NB4 (cell line): ENCODE measurements at regions not wholly inside any gene's neighbourhood (a gene's known extent, or its start where the extent isn't known, plus 50 kb on each side); places are given as distances from the start of the nearest gene placed in this dataset.

ENCODE experiments used
- DNase-seq: peaks from one replicate; pipeline ENCODE4 v3.0.0; 2010; ENCODE audit warnings: low read depth
- H3K4me3 ChIP-seq: one replicate; pipeline ENCODE4 v1.5.1; 2011; ENCODE audit warnings: mild to moderate bottlenecking, low read depth, low read length, moderate library complexity
- CTCF ChIP-seq: IDR thresholded peaks from one replicate; pipeline ENCODE4 v1.5.1; 2012; ENCODE audit warnings: low read depth, low read length
- MYC ChIP-seq: IDR thresholded peaks from 2 replicates; pipeline ENCODE4 v1.6.1; 2011; ENCODE audit warnings: low read depth, low read length
- POLR2A ChIP-seq: IDR thresholded peaks from 2 replicates; pipeline ENCODE4 v1.6.1; 2011; ENCODE audit warnings: mild to moderate bottlenecking; ENCODE audit not compliant: insufficient read length; ENCODE audit errors: extremely low read depth
- TF ChIP-seq, protein P1 (sequence below): IDR thresholded peaks from 2 replicates; pipeline ENCODE4 v1.6.1; 2011; ENCODE audit warnings: low read depth, low read length

GRCh38 chr5:98489021-98489420 is 284.4 kb upstream of the RGMB start:
- H3K4me3 ChIP-seq, result no peak overlapping the region
- TF ChIP-seq, protein P1, sequence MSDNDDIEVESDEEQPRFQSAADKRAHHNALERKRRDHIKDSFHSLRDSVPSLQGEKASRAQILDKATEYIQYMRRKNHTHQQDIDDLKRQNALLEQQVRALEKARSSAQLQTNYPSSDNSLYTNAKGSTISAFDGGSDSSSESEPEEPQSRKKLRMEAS, result no peak
- TF ChIP-seq MYC, result no peak
- no peak for TF ChIP-seq CTCF
- no peak for TF ChIP-seq POLR2A
- DNase-seq, result no peak

GRCh38 chr5:98490348-98490747 is 283.1 kb upstream of the RGMB start:
- H3K4me3 ChIP-seq, result no peak overlapping the region
- no peak for DNase-seq
- TF ChIP-seq CTCF, result no peak
- TF ChIP-seq MYC, result no peak
- no peak for TF ChIP-seq POLR2A
- TF ChIP-seq, protein P1, result no peak

DNA sequence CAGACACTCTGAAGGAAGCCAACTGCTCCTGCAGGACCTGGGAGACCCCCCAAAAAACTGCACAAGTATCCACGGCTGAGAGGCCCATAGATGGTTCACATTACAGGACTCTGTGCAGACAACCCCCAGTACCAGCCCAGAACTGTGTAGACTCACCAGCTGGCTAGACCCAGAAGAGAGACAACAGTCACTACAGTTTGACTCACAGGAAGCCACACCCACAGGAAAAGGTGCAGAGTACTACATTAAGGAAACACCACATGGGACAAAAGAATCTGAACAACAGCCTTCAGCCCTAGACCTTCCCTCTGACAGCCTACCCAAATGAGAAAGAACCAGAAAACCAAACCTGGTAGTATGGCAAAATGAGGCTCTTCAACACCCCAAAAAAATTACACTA is 281.2 kb upstream of the RGMB start:
- no peak for TF ChIP-seq CTCF
- TF ChIP-seq POLR2A, result no peak
- TF ChIP-seq, protein P1, result no peak
- no peak for TF ChIP-seq MYC
- no peak for DNase-seq
- H3K4me3 ChIP-seq, result no peak overlapping the region

DNA sequence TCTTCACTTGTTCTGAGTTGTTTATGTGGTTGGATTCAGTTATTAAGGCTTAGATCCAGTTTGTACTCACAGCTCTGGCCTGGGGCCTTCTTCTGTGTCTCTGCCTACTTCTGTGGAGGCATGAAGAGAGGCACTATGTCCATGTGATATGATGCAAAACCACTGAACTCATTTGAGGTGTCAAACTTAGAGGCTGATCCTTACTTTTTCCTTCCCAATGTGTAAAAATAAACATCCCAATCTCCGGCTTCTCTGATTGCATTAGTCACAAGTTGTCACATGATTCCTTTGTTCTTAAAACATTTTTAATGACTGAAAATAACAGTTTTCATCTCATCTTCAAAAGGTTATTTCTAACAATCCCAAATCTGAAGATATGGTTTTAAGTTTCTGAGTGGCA is 276.0 kb upstream of the RGMB start:
- TF ChIP-seq MYC, result no peak
- TF ChIP-seq, protein P1, result no peak
- no peak for TF ChIP-seq POLR2A
- TF ChIP-seq CTCF, result no peak
- H3K4me3 ChIP-seq, result no peak overlapping the region
- DNase-seq, result no peak

- no peak for TF ChIP-seq CTCF
- TF ChIP-seq, protein P1, result no peak
- no peak for TF ChIP-seq MYC
- no peak for TF ChIP-seq POLR2A
- no peak for DNase-seq
- H3K4me3 ChIP-seq, result no peak overlapping the region
Observed at GRCh38 chr5:98498028-98498427, 275.4 kb upstream of the RGMB start.

- no peak overlapping the region for H3K4me3 ChIP-seq
- no peak for DNase-seq
- TF ChIP-seq CTCF (no peak), POLR2A (no peak), MYC (no peak)
- TF ChIP-seq, protein P1, result no peak
Observed at GRCh38 chr5:98499892-98500291, 273.6 kb upstream of the RGMB start.
